GM12865 (cell line): ENCODE measurements at regions not wholly inside any gene's neighbourhood (a gene's known extent, or its start where the extent isn't known, plus 50 kb on each side); places are given as distances from the start of the nearest gene placed in this dataset.

ENCODE experiments used
- DNase-seq: peaks from one replicate; pipeline ENCODE4 v3.0.0; 2010; ENCODE audit warnings: low read depth
- H3K4me3 ChIP-seq: 2 replicates; pipeline ENCODE4 v1.5.1; 2011; ENCODE audit warnings: mild to moderate bottlenecking, low read depth, low read length, control low read depth
- CTCF ChIP-seq: IDR thresholded peaks from 2 replicates; pipeline ENCODE4 v1.5.1; 2011; ENCODE audit warnings: low read length, control low read depth, low read depth, inconsistent platforms; ENCODE audit not compliant: insufficient read depth; ENCODE audit errors: missing control alignments

GRCh38 chr4:153074936-153075630 is 129.2 kb upstream of the TRIM2 start:
- no peak for DNase-seq
- no peak for TF ChIP-seq CTCF
- no peak overlapping the region for H3K4me3 ChIP-seq

DNA sequence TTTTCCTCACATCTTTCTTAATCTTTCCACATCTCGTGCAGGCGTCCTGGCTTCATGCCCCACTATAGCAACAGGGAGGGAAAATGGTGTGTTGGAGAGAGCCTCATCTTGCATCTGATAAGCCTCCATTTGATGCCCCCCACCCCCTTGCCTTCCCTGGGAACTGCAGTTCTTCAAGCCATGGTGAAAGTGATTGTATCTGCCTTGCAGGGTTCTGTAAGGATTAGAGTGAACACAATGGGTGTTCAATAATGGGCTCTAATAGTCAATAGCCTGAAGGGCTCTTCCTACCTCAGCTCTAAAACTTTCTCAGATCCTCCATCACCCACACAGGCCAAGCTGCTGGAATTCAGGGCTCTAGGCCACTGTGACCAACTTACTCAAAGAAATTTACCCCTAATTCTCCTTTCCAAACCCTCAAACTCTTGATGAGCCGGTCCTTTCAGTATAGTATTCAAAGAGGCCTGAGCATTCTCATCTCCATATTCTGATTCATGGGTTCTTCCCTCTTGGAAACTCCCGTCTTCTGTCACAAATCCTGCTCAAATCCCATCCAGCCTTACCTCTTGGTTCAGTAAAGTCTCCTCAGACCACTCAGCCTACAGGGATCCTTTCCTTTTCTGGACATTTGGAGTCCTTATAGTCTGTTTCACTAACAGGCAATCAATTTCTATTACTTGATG is 128.3 kb upstream of the TRIM2 start:
- no peak for DNase-seq
- TF ChIP-seq CTCF = no peak
- no peak overlapping the region for H3K4me3 ChIP-seq

GRCh38 chr4:153076861-153077260 is 127.4 kb upstream of the TRIM2 start:
- no peak overlapping the region for H3K4me3 ChIP-seq
- no peak for TF ChIP-seq CTCF
- no peak for DNase-seq

- no peak for TF ChIP-seq CTCF
- no peak for DNase-seq
- H3K4me3 ChIP-seq = no peak overlapping the region
Observed at GRCh38 chr4:153079857-153080391, 124.3 kb upstream of the TRIM2 start.

- DNase-seq = no peak
- no peak for TF ChIP-seq CTCF
- no peak overlapping the region for H3K4me3 ChIP-seq
Observed at GRCh38 chr4:153081006-153081580, 123.2 kb upstream of the TRIM2 start.

- no peak overlapping the region for H3K4me3 ChIP-seq
- no peak for TF ChIP-seq CTCF
- DNase-seq = no peak
Observed at GRCh38 chr4:153081693-153082092, 122.5 kb upstream of the TRIM2 start.
